ENCODE measurements at regions not wholly inside any gene's neighbourhood (a gene's known extent, or its start where the extent isn't known, plus 50 kb on each side); places are given as distances from the start of the nearest gene placed in this dataset.
"Not testable (repeated sequence)": the region's sequence is repeated elsewhere in the genome, so short reads cannot be mapped to it uniquely, and the experiment has no call there.

DNA sequence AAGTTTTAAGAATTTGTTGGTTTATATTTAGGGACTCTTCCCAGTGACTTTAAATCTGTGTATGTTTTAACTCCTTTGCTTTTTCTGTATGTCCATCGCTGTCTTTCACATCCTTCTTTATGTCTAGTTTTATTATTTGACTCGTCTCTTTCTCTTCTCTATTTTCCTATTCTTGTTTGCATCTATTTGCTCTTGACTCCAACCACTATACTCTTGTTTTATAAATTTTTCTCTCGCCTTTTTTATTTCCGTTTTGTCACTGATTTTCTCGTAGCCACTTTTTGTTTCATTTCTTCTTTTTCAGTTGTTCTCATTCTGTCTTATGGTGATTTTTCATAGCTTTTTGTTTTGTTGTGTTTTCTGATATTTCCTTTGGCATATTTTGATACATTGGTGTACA, 170.5 kb upstream of the NETO1 start:
- no peak for DNase-seq

DNA sequence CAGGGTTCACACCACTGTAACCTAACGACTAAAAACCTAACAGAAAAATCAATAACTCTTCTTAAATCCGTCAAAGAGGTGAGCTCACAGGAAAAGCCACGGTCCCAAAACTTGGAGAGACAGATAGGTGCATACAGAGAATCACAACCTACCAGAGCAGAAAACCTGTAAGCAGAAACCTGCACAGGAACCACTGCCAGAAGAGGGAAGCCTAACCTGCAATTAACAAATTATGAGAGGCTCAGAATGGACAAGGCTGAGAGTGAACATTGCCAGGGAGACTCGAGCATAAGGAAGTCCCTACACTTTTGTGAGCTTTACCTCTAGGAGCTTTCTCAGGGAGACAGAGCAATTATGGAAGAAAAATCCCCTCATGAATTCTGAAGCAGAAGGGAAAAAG, 156.2 kb upstream of the NETO1 start:
- DNase-seq = no peak

DNA sequence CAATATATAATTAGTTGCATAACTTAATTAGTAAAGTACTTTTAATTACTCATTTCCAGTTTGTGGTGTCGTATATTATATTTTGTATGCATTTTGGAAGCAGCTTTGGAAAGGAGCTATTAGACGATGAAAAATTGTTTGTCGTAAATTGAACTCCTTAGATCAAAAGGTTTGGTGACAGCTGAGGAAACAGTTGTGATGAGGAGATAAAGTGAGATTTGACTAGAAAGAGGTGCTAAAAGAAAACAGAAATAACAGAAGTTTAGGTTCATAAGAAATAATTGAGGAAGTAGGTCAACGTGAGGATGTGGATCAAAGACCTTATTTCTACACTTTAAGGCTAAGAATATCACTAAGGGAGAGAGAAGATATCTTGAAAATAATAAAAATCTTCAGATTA, 141.9 kb upstream of the NETO1 start:
- no peak for DNase-seq

DNA sequence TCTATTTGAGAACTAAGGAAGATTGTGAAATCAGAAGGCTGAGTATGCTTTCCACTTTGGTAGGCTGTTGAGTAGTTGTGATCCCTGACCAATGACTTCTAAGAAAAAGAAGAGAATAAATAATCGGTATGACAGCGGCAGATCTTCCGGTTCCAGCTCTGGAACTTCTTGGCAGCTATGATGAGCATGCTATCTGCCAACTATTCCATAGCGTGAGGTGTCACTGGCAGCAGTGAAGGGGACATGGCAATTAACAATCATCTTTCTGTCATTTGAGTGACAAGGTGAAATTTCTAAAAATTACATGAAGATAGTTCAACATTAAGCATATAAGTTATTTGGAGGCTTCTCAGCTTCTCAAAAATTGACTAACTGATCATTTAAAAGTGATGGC, 140.1 kb upstream of the NETO1 start:
- no peak for DNase-seq

DNA sequence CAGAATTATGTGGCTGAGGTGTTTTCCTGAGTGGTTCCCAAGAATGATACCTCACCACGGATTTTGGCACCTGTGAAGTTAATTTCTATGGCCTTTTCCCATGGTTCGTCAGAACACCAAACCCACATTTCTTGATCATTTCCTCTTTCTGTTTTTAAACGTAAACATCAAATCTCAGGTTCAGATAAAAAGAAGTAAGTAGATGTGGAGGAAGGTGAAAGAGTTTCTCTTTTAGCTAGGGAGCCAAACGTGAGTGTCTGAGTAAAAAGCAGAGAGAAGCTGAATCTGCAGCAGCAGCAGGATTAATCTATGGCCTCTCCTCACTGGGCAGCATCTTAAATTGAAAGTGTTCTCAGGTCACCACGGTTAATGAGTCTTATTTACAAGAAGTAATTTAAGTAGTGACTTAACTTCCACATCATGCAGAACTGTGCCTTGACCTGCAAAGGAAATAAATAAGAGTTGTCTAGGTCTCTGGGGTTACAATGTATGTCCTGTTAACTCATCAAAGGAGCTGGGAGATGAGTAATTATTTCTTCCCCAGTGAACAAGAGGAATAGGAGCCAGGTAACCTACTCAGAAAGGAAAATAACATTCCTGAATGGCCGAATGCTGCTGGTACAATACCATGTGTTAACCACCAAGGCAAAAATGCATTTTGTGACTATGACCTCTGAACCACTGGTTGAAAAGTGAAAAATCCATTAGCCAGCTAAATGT, 139.6 kb upstream of the NETO1 start:
- no peak for DNase-seq

DNA sequence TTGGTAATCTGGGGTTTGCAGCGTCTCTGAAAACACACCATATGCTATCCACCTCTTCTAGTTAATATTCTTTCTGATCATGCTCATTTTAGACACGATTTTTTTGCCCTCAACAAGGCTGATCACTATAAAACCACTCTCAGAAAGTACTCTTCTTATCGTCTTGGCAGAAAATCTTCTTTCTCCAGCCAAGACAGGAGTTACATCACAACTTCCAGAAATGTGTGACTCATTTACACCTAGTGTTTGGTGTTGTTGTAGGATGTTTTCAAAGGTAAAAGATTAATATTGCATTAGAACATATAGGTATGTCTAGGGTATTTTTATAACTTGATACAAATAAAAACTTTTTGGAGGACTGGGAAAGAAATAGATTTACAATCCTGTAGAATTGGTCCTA, 138.5 kb upstream of the NETO1 start:
- no peak for DNase-seq

DNA sequence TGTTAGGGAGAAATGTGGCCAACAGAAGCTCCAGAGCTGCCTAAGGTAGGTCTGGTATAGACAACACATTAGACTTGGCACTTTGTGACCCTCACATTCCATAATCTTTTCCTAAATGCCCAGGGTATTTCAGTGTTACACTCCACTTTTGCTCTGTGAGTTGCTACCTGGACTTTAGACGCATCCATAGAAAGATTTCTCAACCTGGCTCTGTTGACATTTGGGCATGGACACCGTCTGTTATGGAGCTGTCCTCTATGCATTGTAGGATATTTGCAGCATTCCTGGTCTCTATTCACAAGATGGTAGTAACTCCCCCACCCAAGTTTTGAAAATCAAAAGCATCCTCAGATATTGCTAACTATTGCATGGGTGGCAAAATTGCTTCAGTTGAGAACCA, 136.5 kb upstream of the NETO1 start:
- DNase-seq = no peak

DNA sequence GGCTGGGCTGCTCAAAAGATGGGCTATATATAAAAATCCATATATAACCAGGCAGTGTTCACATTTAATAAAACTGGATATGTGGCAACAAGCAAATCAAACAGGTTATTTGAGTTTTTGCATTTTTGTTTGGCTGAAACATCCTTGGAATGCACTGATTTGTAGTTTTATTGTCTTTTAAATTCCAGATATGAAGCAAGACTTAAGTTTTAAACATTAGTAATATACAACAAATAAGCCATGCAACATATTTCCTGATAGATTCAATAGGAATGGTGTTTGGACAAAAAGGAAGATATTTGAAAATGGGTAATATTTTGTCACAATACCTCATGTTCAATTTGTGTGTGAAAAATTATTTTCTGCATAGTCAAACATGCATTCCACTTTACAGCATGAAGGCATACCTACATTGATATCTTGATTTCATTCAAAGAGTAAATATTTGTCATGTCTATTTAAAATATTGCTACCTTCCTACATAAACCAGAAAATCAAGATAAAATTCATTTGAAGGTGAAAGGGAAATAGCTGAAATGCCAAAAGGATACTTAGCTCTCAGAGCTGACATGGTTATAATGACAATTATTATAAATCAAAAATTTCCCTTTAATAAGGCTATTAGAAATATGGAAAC, 132.3 kb upstream of the NETO1 start:
- DNase-seq = no peak

DNA sequence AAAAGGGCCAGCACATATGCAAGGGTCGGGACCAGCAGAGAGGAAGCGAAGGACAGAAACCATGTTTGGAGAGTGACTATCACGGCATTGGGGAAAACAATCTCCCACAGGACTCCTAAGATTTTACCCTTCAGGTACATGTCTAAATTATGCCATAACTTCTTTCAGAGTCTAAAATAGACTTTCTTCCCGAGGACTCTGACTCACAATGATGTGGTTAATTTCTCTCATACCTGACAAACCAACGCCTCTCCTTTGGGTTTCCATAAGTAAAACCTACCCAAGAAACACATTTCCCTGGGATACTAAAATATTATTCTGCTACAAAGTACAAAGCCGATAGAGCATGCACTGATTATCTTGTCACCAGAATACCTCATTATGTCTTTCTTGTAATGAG, 127.8 kb upstream of the NETO1 start:
- no peak for DNase-seq

DNA sequence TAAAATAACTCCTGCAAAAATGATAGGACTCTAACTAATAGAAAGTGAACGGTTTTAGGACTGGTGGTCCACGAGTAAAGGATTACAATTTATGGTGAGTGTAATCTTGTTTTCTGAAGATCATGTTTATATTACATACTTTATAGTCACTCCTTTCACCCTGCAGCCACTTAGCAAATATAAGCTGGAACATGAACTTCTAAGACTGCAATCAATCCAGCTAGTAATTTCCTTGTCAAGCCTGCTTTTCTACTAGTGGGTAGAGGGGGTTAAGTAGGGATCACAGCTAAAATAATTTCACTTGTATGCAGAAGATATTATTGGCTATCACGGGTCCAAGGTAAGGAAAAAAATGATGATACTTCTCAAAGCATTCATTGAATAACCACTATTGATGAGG, 125.5 kb upstream of the NETO1 start:
- no peak for DNase-seq

DNA sequence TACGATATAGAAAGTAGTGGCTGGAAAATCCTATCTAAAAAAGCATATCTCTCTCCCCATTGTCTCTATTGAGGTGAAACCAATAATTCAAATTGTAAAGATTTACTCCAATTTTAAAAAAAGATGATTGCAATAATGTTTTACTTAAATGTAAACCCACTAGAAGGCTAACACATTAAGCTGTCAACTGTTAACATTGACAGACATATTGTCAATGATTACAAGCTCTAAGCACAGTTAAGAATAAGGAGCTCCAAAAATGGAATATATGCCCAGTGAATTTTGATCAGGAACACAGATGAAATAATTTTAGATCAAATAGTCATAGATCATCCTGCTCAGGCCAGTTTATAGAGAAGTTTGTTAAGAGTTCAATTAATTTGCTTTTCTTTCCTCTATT, 123.6 kb upstream of the NETO1 start:
- no peak for DNase-seq

DNA sequence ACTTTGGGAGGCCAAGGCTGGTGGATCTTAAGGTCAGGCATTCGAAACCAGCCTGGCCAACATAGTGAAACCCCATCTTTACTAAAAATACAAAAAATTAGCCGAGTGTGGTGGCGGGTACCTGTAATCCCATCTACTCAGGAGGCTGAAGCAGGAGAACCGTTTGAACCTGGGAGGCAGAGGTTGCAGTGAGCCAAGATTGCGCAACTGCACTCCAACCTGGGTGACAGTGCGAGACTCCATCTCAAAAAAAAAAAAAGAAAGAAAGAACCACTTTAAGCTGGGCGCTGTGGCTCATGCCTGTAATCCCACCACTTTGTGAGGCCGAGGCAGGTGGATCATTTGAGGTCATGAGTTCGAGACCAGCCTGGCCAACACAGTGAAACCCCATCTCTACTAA, 119.8 kb upstream of the NETO1 start:
- not testable (repeated sequence) for DNase-seq

DNA sequence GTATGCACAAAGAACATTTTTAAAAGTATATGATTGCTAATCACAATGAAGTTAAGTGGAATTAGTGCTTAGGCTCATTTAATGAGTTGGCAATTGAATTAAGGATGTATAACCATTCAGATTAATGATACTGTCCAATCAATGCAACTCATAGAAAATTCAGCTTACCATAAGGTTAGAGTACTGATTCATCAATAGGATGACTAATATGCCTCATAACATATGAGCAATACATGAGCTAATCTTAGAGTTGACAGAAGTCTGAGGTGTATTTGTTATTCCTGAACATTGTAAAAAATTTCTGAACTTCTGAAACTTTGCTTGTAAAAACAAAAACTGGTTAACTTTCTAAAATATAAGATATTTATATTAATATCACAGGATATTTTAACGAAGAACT, 118.3 kb upstream of the NETO1 start:
- DNase-seq = no peak

DNA sequence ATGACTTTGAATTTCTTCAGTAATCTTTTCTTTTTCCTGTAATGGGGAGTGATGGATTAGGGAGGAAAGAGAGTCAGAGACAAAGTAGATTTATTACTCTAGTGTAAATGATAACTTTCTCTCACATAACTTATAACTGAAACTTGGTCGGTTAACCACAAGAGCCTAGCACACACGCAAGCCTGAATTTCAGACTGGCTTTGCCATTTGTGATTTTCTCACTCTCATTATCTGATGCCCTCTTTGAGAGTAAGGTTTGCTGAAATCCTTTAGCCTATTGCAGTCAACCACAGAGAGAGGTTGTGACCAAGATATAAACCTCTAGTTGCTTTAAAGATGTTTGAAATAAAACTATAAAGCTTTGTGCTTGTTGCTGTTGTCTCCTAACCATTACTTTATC, 117.9 kb upstream of the NETO1 start:
- DNase-seq = no peak

DNA sequence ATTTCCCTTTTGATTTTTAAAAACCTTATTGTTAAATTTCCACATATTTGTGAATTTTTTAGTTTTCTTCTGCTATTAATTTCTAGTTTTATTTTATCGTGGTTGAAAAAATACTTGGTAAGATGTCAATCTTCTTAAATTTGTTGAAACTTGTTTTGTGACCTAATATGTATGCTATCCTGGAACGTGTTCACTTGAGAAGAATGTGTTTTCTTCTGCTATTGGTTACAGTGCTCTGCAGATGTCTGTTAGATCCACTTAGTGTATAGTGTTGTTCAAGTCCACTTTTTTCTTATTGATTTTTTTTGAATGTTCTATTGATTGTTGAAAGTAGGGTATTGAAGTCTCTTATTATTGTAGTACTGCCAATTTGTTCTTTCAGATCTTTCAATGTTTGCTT, 116.5 kb upstream of the NETO1 start:
- no peak for DNase-seq

DNA sequence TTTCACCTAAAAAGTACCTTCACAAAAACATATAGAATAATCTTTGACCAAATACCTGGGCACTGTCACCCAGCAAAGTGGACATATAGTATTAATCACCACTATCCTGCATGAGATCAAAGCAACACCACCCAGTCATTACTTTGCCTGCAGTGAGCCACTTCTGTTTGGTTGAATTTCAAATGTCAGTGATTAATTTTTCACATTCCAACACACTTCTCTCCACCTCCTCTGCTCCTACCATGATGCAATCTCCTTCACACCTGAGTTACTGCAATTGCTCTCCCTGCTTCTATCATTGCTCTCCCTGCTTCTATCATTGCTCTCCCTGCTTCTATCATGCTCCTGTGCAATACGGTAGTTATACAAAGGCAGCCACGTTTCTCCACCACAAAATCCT, 106.1 kb upstream of the NETO1 start:
- DNase-seq = no peak

DNA sequence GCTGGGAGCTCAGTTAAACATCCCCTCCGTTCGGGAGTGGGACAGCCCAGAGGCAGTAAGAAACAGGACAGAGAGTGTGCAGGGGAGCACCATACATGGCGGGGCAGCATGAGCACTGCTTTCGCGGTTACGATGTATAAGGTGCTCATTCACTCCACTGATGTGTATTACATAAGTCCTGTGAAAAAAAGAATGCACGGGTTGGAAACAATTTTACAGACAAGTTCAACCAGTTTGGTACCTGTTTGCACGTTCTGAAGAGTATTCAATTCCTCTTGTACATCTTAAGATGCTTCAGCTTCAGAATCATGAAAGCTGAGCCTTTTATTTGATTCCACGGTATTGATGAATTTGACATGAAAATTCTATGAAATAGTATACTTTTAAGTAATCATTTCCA, 97.8 kb upstream of the NETO1 start:
- no peak for DNase-seq

DNA sequence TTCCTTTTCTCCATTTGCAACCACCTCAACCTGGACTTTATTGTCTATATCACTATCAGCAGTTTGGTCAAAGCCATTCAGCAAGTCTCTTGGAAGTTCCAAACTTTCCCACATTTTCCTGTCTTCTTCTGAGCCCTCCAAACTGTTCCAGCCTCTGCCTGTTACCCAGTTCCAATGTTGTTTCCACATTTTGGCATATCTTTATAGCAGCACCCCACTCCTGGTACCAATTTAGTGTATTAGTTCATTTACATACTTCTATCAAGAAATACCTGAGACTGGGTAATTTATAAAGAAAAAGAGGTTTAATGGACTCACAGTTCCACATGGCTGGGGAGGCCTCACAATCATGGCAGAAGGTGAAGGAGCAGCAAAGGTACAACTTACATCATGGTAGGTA, 90.4 kb upstream of the NETO1 start:
- not testable (repeated sequence) for DNase-seq

DNA sequence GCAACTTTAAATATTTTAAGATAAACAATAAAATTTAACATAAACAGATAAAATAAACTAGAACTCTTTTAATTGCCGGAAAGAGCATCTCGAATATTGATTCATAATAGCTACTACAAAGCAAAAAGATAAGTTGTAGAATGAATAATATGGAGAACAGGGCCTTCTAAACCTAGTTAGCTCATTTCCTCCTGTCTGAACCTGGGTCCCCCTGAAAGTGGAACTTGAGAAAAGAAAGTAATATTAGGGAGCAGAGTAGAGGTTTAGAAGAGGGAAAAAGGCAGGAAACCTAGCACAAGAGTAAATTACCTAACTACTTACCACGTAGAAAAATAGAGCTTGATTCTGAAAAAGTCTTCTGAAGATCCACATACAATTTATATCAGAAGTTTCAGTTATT, 80.7 kb upstream of the NETO1 start:
- DNase-seq = no peak

DNA sequence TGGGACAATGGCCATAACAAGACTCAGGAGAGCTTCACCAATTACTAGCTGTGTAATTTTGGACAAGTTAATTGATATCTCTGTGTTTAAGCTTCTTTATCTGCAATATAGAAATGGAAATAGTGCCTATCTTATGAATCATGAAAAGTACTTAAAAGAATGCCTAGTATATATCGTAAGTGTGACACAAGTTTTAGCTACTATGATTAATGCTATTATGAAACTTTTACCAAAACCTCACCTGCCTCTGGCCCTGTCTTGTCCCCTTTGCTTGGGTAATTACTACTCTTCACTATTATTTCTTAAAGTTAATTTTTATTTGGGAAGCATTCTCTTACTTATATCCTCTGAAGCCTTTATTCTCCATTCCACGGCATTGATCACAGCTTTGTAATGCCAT, 75.0 kb upstream of the NETO1 start:
- no peak for DNase-seq

DNA sequence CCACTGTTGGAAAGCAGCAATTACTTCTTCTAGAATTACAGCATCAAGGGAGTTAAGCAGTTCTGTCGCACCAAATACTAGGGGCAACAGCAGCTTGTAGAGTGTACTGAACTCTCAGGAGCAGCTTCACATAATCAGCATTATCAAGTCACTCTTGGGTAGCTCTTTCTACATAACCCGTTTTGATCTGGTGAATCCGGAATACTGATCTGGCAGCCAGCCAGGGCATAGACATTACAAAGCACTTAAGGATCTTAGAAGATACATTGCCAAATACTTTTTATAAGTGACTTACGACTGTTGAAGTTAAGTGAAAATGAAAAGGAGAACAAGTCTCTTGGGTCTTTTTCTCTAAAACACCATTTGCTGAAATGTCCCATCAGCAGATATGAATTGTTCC, 73.2 kb upstream of the NETO1 start:
- DNase-seq = no peak

DNA sequence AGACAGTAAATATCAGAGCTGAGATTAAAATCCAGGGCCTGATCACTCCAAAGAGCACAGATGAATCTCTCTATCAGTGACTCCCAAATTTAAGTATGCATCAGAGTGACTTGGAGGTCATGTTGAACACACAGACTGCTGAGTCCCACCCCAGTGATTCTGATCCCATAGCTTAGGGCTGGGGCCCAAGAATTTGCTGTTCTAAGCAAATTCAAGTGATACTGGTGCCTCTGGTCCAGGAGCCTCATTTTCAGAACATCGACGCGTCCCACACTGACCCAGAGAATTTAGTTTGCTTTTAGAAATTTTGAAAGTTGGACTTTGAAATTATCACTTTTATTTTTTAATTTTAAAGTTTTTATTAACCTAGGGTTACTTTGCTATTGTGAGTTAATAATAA, 72.7 kb upstream of the NETO1 start:
- DNase-seq = no peak

DNA sequence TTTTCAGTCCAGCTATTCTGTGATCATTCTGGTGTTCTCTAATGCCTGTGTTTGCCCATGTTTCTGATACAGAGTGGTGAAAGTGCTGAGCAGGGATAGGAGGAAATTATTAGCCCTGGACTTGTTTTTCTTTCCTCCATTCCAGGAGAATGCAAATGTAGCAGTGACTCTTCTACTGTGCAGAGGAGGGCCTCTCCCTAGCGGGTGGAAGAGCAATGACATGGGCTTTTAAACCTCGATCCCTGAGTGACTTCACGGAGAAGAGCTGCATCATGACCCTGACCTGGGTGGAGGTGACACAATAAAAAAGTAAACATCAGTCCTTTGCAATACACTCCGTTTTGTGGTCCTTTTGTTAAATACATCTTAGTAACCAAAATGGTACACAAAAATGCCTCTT, 68.0 kb upstream of the NETO1 start:
- no peak for DNase-seq

DNA sequence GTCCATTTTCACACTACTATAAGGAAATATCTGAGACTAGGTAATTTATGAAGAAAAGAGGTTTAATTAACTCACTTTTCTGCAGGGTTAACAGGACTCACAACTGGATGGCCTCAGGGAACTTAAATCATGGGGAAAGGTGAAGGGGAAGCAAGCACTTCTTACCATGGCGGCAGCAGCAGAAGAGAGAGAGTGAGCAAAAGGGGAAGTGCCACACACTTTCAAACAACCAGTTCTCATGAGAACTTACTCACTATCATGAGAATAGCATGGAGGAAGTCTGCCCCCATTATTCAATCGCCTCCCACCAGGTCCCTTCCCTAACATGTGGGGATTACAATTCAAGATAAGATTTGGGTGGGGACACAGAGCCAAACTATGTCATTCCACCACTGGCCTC, 55.1 kb upstream of the NETO1 start:
- DNase-seq = no peak
